ENCODE measurements at regions not wholly inside any gene's neighbourhood (a gene's known extent, or its start where the extent isn't known, plus 50 kb on each side); places are given as distances from the start of the nearest gene placed in this dataset.

GRCh38 chr9:93372391-93372790 is 79.1 kb upstream of the FAM120A start:
- Histone ChIP-seq H3K36me3 (replicated peaks in 1 of 2; ENCODE audit: insufficient read depth in 1 of 2, low read depth in 2 of 2) (no peaks in the 10 kb centered on the region), H3K4me1 (no peaks in the 10 kb centered on the region), H3K27me3 (no peaks in the 10 kb centered on the region), H3K9me3 (no peaks in the 10 kb centered on the region), H3K4me3 (no peak overlapping the region), H3K27ac (no peak overlapping the region)
- no peak for DNase-seq
- TF ChIP-seq CTCF (IDR thresholded peaks at IDR 0.05) (no peak), POLR2A (IDR thresholded peaks at IDR 0.05) (no peak)
- no peak for ATAC-seq
- intact Hi-C loops (cut with DNase I): no loop called here

DNA sequence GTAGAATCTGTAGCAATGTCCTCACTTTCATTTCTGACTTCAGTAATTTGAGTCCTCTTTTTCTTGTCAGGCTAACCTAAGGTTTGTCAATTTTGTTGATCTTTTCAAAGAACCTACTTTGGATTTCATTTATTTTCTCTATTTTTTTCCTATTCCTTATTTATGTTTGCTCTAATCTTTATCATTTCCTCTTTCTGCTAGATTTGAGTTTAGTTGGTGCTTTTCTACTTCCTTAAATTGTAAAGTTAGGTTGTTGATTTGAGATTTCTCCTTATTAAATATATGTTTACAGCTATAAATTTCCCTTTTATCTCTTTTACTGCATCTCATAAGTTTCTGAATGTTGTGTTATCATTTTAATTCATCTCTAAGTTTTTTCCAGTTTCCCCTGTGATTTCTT is 75.1 kb upstream of the FAM120A start:
- intact Hi-C loops (cut with DNase I): no loop called here
- no peak for TF ChIP-seq CTCF (IDR thresholded peaks at IDR 0.05)
- TF ChIP-seq POLR2A (IDR thresholded peaks at IDR 0.05): no peak
- no peaks in the 10 kb centered on the region for H3K27me3 ChIP-seq
- no peaks in the 10 kb centered on the region for H3K9me3 ChIP-seq
- H3K4me1 ChIP-seq: no peaks in the 10 kb centered on the region
- H3K36me3 ChIP-seq (replicated peaks in 1 of 2; ENCODE audit: insufficient read depth in 1 of 2, low read depth in 2 of 2): no peaks in the 10 kb centered on the region
- H3K4me3 ChIP-seq: no peak overlapping the region
- ATAC-seq (no peak), DNase-seq (no peak)
- no peak overlapping the region for H3K27ac ChIP-seq

DNA sequence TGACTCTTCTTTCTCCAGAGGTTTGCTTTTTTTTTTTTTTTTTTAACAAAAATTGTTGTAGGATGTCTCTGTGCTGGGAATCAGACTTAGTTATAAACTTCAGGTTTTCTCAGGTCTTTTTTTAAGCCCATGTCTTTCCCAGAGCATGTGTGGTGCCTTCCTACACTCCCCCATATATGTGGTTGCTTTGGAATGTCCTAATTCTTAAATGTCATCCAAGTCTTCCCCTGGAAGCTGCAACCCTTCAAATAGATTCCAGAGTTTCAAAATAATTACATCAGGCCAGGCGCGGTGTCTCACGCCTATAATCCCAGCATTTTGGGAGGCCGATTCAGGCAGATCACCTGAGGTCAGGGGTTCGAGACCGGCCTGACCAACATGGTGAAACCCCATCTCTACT is 73.2 kb upstream of the FAM120A start:
- DNase-seq (no peak), ATAC-seq (no peak)
- no peaks in the 10 kb centered on the region for H3K27me3 ChIP-seq
- WGBS, 2 donors: 82 to 92% methylated on average over 6 of the region's 6 CpGs
- no peak overlapping the region for H3K4me3 ChIP-seq
- TF ChIP-seq POLR2A (IDR thresholded peaks at IDR 0.05) (no peak), CTCF (IDR thresholded peaks at IDR 0.05) (no peak)
- intact Hi-C loops (cut with DNase I): no loop called here
- no peaks in the 10 kb centered on the region for H3K9me3 ChIP-seq
- H3K4me1 ChIP-seq: no peaks in the 10 kb centered on the region
- no peak overlapping the region for H3K27ac ChIP-seq
- H3K36me3 ChIP-seq (replicated peaks in 1 of 2; ENCODE audit: insufficient read depth in 1 of 2, low read depth in 2 of 2): no peaks in the 10 kb centered on the region

- Histone ChIP-seq H3K27me3 (no peaks in the 10 kb centered on the region), H3K9me3 (no peaks in the 10 kb centered on the region), H3K36me3 (replicated peaks in 1 of 2; ENCODE audit: insufficient read depth in 1 of 2, low read depth in 2 of 2) (no peaks in the 10 kb centered on the region), H3K27ac (no peak overlapping the region), H3K4me1 (no peaks in the 10 kb centered on the region), H3K4me3 (no peak overlapping the region)
- intact Hi-C loops (cut with DNase I): no loop called here
- no peak for DNase-seq
- 96 to 97% methylated on average over 1 of the region's 1 CpG for WGBS, 2 donors
- ATAC-seq: no peak
- TF ChIP-seq POLR2A (IDR thresholded peaks at IDR 0.05) (no peak), CTCF (IDR thresholded peaks at IDR 0.05) (peak in 1 of 7 experiments; percentile 35)
Observed at GRCh38 chr9:93379051-93379450, 72.4 kb upstream of the FAM120A start.

DNA sequence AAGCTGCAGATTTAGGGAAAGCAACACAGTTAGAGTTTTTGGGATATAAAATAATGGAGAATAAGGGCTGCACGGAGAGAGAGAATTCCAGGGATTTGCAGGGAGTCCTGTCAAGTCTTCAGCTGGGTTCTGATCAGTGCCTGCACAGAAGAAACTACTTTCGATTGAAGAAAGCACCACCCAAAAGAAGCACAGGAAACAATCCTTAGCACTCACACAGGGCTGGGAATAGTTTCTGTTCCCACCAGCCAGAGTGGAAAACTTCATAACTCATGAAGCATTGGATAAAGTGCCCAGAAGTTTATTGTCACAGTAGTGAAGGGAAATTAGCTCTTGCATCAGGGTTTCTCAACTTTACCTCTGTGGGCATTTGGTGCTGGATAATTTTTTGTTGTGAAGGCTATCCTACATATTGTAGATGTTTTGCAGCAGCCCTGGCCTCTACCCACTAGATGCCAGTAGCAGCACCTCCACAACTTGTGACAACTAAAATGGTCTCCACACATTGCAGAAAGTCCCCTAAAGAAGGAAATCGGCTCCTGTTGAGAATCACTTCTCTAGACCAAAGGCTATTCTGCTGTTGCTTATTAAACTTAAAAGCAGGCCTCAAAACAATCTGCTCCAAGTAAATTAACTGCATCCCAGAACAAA is 71.0 kb upstream of the FAM120A start:
- intact Hi-C loops (cut with DNase I): no loop called here
- Histone ChIP-seq H3K9me3 (no peaks in the 10 kb centered on the region), H3K4me1 (no peaks in the 10 kb centered on the region), H3K27me3 (no peaks in the 10 kb centered on the region), H3K4me3 (no peak overlapping the region), H3K36me3 (replicated peaks in 1 of 2; ENCODE audit: insufficient read depth in 1 of 2, low read depth in 2 of 2) (no peaks in the 10 kb centered on the region), H3K27ac (no peak overlapping the region)
- DNase-seq (no peak), ATAC-seq (no peak)
- TF ChIP-seq CTCF (IDR thresholded peaks at IDR 0.05) (no peak), POLR2A (IDR thresholded peaks at IDR 0.05) (no peak)
- 67 to 69% methylated on average over 3 of the region's 3 CpGs for WGBS, 2 donors
